ENCODE measurements at regions not wholly inside any gene's neighbourhood (a gene's known extent, or its start where the extent isn't known, plus 50 kb on each side); places are given as distances from the start of the nearest gene placed in this dataset.

- no peak for TF ChIP-seq CTCF (IDR thresholded peaks at IDR 0.05)
- no peak for TF ChIP-seq EZH2phosphoT487 (IDR thresholded peaks at IDR 0.05)
- TF ChIP-seq EZH2 (IDR thresholded peaks at IDR 0.05): no peak
Measured at GRCh38 chr18:43662657-43663056, 385.4 kb upstream of the SYT4 start.

All from neural progenitor cell (in vitro differentiated cells).